Skin epidermis (tissue), 12 donors: ENCODE measurements at regions not wholly inside any gene's neighbourhood (a gene's known extent, or its start where the extent isn't known, plus 50 kb on each side); places are given as distances from the start of the nearest gene placed in this dataset.

Experiments used
- H3K27ac ChIP-seq, 21 experiments: fragments of 200-600 bp; sonication (generic) in 11 of 21; one replicate each; pipeline ENCODE4 v1.5.0; 2020; ENCODE audit warnings: mild to moderate bottlenecking in 3 of 21, inconsistent platforms in 2 of 21, moderate library complexity in 2 of 21
- H3K4me3 ChIP-seq, 7 experiments: fragments of 200-600 bp; sonication (generic) in 2 of 7; one replicate each; pipeline ENCODE4 v1.5.0; 2020; ENCODE audit warnings: inconsistent platforms in 2 of 7, mild to moderate bottlenecking in 2 of 7, moderate library complexity in 1 of 7

- Histone ChIP-seq H3K4me3 (no peak overlapping the region), H3K27ac (no peak overlapping the region)
Observed at GRCh38 chr1:72535470-72535869, 253.1 kb upstream of the NEGR1 start.

DNA sequence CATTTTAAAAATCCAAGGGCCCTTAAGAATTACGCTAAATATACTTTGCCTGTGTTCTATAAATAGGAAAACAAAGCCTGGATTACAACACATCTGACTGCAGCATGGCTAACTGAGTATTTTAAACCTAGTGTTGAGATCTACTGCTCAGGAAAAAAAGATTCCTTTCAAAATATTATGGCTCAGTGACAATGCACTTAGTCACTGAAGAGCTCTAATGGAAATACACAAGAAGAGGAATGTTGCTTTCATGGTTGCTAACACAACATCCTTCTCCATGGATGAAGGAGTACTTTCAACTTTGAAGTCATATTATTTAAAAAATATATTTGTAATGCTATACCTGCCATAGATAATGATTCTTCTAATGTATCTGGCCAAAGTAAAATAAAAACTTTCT lies 248.3 kb upstream of the NEGR1 start:
- H3K27ac ChIP-seq: no peak overlapping the region
- H3K4me3 ChIP-seq: no peak overlapping the region

DNA sequence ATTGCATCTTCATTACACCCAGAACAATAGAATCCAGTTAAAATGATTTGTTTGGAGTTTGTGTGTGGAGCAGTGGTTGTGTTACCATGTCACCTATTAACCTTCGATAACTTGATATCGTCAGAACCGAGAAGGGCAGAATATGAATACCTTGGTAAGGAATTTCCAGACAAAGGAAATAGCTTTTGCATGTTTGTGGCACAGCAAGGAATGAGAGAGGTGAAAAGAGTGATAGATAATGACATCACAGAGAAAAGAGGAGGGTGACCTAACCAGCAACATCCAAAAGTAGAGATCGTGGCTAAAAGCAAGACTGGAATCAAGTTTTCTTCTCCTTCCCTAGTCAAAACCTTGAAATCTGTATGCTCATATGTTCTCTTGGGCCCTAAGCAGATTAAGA lies 244.6 kb upstream of the NEGR1 start:
- H3K27ac ChIP-seq: no peak overlapping the region
- H3K4me3 ChIP-seq: no peak overlapping the region

GRCh38 chr1:72524021-72524420 lies 241.7 kb upstream of the NEGR1 start:
- H3K27ac ChIP-seq: no peak overlapping the region
- H3K4me3 ChIP-seq: no peak overlapping the region

GRCh38 chr1:72521659-72522058 lies 239.3 kb upstream of the NEGR1 start:
- Histone ChIP-seq H3K4me3 (no peak overlapping the region), H3K27ac (no peak overlapping the region)

DNA sequence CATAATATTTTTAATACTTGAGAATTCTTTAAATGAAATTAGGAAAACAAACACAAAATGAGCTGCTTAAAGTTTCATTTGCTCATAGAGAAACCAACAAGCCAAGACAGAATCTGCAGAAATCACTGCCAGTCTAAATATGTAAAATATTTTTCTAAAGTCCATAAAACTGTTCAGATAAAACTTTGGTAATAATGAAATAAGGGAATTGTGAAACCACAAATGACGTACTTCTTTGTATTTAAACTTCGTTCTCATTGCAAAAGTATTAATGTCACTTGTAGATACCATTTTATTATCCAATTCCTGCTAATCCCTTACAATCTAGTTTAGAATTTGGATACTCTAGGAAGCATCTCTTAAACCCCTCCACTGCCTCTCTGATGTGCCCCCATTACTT lies 234.5 kb upstream of the NEGR1 start:
- H3K27ac ChIP-seq: peak overlapping the region in 3 of 21 experiments; percentile 9 to 27 (median 9)
- H3K4me3 ChIP-seq: no peak overlapping the region

DNA sequence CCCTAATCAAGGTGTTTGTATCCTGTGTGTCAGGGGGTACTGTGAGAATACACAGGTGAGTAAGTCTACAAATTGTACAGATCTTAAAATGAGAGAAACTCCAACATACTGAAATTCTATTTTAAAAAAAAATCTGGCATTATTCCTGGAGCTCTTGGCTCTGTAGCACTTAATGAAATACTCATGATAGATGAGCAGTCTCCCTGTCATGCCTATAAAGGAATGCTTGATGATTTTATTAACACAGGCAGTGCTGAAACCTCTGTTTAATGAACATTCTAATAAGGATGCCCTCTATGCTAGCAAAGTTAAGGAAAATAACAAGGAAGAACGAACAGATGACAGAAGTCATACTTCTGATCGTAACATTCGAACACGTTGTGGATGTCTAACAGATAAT lies 233.9 kb upstream of the NEGR1 start:
- no peak overlapping the region for H3K4me3 ChIP-seq
- H3K27ac ChIP-seq: peak overlapping the region in 3 of 21 experiments; percentile 9 to 27 (median 9)

GRCh38 chr1:72498371-72498770 lies 216.0 kb upstream of the NEGR1 start:
- no peak overlapping the region for H3K27ac ChIP-seq
- H3K4me3 ChIP-seq: no peak overlapping the region

- H3K4me3 ChIP-seq: no peak overlapping the region
- no peak overlapping the region for H3K27ac ChIP-seq
Observed at GRCh38 chr1:72489801-72490200, 207.5 kb upstream of the NEGR1 start.

DNA sequence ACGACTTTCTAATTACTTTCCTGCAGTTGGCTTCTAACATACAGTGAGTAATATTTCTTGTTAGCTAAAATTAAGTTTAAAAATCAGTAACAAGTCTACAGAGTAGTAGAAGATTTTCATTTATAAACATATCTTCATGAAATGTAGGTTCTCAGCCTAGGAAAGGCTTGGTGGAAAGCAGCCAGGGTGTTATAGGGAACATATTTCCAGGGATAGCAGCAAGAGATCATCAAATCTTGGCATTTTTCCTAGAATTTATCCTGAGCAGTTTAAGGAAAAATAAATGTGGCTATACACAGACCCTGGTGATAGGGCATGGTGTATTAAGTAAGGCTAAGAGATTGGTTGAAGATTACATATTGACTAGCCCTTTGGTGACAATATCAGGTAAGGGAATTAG lies 203.5 kb upstream of the NEGR1 start:
- no peak overlapping the region for H3K4me3 ChIP-seq
- H3K27ac ChIP-seq: no peak overlapping the region

DNA sequence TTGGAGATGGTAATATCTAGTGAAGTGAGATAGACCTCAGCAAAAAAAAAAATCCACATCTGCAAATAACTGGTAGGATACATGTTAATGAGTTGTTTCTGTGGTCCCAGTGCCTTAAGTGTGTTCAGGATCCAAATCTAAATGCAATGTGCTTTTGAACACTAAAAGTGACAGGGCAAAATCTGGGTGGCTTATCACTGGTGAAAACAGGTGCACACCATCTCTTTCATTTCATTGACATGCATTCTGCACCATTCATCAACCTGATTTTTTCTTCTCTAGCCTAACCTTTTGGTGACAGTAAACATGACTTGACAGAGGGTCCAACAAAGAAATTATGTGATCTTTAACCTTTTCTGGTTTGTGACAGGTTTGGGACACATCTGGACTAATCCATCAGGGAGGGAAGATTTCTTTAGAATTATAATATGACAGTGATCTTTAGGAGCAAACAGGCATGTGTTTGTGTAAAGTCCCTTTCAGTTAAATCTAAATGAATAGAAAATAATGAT lies 201.6 kb upstream of the NEGR1 start:
- H3K27ac ChIP-seq: no peak overlapping the region
- H3K4me3 ChIP-seq: no peak overlapping the region

GRCh38 chr1:72482736-72483413 lies 200.5 kb upstream of the NEGR1 start:
- Histone ChIP-seq H3K4me3 (no peak overlapping the region), H3K27ac (no peak overlapping the region)

- Histone ChIP-seq H3K27ac (no peak overlapping the region), H3K4me3 (no peak overlapping the region)
Observed at GRCh38 chr1:72481420-72481970, 199.2 kb upstream of the NEGR1 start.

DNA sequence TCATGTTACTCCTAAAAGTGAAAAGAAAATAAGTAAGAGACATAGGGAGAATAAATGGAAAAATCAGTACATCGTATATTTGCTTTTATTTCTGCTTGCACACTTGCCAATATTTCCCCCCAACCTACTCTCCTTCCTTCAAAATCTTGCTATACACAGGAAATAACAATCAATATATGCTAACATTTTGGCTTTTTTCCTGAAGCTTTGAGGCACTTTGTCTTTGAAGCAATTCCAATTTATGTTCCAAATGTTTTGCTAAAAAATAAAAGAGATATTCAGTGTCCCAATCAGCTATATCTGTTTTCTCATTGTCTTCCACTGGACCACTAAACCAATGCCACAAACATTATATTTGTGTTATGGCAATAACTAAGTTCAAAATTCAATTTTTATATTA lies 184.0 kb upstream of the NEGR1 start:
- Histone ChIP-seq H3K4me3 (no peak overlapping the region), H3K27ac (no peak overlapping the region)

DNA sequence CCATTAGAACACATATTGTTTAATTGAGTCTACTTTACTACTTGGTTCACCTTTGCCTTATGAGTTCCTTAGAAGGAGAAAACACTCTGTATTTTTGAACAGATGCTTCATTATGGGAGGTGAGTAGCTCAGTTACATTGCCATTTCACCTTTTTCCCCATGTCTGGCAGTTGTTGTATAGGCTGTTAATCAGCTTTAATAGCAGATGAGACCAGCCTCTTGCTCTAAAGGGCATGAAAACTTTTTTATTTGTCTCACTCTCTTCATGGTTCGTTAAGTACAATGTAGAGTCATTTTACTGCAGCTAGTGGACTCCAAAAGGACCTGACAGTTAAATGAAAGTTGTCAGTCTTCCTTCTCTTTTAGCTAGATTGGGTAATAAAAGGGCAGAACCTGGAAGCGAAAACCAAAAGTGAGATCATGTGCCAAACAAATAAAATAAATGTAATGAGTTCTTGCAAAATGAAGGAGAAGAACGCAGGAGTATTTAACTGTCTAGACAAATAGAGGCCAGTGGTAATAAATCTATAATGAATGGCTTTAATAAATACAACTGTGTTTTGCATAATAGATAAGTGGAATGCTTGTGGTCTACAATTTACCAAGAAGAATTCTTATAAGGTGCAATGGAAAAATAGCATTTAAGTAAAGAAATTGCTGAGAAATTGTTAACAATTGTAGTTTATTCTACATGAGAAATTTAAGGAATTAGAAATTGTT lies 180.0 kb upstream of the NEGR1 start:
- Histone ChIP-seq H3K4me3 (no peak overlapping the region), H3K27ac (no peak overlapping the region)

GRCh38 chr1:72442262-72442661 lies 159.9 kb upstream of the NEGR1 start:
- Histone ChIP-seq H3K4me3 (no peak overlapping the region), H3K27ac (no peak overlapping the region)

DNA sequence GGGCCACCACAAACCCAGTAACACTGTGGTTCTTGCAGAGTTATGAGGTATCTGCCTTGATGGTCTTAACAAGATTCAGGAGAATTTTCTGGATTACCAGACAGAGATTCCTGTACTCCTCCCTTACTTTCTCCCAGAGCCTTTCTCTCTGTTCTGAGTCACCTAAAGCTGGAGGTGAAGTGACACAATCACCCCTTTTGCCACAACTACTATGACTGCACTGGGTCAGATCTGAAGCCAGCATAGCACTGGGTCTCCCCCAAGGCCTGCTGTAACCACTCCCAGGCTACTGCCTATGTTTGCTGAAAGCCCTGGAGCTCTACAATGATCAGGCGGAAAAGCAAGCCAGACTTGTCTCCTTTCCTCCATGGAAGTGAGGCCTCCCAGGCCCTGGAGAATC lies 156.7 kb upstream of the NEGR1 start:
- Histone ChIP-seq H3K27ac (no peak overlapping the region), H3K4me3 (no peak overlapping the region)

DNA sequence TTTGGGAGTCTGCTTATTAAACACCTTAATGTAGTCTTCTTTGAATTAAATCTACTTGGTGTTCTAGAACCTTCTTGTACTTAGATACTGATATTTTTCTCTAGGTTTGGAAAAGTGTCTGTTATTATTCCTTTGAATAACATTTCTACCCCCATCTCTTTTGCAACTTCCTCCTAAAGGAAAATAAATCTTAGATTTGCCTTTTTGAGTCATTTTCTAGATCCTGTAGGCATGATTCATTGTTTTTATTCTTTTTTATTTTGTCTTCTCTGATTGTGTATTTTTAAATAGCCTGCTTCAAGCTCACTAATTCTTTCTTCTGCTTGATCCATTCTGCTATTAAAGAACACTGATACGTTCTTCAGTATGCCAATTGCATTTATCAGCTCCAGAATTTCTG lies 155.9 kb upstream of the NEGR1 start:
- Histone ChIP-seq H3K27ac (no peak overlapping the region), H3K4me3 (no peak overlapping the region)

DNA sequence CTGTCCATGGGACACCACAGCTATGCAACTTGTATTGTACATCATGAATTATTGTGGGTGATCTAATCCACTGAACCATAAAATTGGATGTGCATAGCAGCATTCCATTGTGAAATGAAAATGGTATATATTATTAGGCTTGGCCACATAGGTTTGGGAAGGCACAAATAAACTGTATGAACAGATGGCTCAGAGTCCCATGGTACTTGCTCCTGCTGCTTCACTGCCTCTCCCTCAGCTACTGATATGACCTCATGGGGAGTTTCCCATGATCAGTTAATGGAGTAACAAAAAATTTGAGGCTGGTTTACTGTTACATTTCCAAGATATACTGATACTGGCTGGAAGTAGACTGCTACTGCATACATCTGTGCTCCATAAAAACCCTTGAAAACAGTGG lies 152.7 kb upstream of the NEGR1 start:
- Histone ChIP-seq H3K27ac (no peak overlapping the region), H3K4me3 (no peak overlapping the region)

DNA sequence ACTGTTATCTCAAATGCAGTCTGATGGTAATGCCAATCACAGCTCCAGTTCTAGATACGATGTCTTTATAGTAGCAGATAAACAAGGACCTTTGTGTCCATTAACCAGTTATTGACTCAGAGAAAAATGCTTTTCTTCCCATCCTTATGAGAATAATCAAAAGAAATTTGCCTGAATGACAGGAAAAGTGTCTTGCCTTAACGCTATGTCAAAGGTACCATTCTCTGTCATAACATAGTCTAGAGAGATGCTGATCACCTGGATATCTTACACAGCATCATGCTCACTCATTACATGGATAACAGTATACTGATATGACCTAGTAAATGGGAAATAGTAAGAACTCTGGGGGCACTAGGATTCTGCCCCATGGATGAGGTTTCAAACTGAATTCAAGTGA lies 151.7 kb upstream of the NEGR1 start:
- Histone ChIP-seq H3K27ac (no peak overlapping the region), H3K4me3 (no peak overlapping the region)

DNA sequence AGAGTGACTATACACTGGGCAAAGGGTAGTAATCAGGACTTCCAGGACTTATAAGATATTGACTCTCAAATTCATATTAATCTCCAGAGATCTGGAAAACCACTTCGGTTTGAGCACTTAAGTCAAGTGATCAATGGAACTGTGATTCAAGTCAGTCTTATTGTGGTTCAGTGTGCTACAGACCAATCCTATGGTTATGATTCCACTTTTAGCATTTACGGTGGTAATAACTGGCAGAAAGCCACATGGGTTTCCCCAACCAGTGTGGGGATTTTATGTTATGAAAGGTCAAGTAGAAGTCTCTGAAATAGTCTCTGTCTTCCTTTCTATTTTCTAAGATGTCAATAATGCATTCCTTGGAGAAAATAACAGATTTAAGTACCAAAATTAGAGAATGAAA lies 151.3 kb upstream of the NEGR1 start:
- no peak overlapping the region for H3K27ac ChIP-seq
- H3K4me3 ChIP-seq: no peak overlapping the region
